Mucosa of descending colon (tissue), 3 donors: ENCODE measurements at regions not wholly inside any gene's neighbourhood (a gene's known extent, or its start where the extent isn't known, plus 50 kb on each side); places are given as distances from the start of the nearest gene placed in this dataset.

Experiments
- ATAC-seq: fragments of 200-7000 bp; cut with Tn5 transposase; one replicate; pipeline ENCODE4 v1.9.1; 2020; ENCODE audit warnings: mild to moderate bottlenecking, moderate library complexity
- DNase-seq, 3 donors: peaks; one replicate each; pipeline ENCODE4 v3.0.0-alpha.2; 2020
- H3K36me3 ChIP-seq: fragments of 200-600 bp; one replicate; pipeline ENCODE4 v1.8.0; 2021; ENCODE audit warnings: low read depth, mild to moderate bottlenecking
- H3K4me1 ChIP-seq: fragments of 200-600 bp; one replicate; pipeline ENCODE4 v1.8.0; 2021; ENCODE audit warnings: low read depth, mild to moderate bottlenecking
- H3K4me3 ChIP-seq: fragments of 200-600 bp; one replicate; pipeline ENCODE4 v1.8.0; 2021; ENCODE audit warnings: mild to moderate bottlenecking
- H3K9me3 ChIP-seq: fragments of 200-600 bp; one replicate; pipeline ENCODE4 v1.8.0; 2021; ENCODE audit warnings: mild to moderate bottlenecking
- CTCF ChIP-seq: fragments of 200-600 bp; IDR thresholded peaks from one replicate; pipeline ENCODE4 v1.8.0; 2022; ENCODE audit warnings: antibody characterized with exemption, mild to moderate bottlenecking
- intact Hi-C, 2 donors: fragments of 100-400 bp; cut with DNase I in 1 of 2; cut with micrococcal nuclease in 1 of 2; formaldehyde crosslinking; loops; one replicate each; pipeline versions ENCODE4 v1.11.0 to v1.11.1; 2022; cut with DNase I, micrococcal nuclease
- donor health status: DM: no; HTN: no; CAD: no; lungs with moderate emphysema.
- donor health status: DM: no; HTN: no; CAD: no.
- donor health status: DM: no; HTN: yes; CAD: no.

DNA sequence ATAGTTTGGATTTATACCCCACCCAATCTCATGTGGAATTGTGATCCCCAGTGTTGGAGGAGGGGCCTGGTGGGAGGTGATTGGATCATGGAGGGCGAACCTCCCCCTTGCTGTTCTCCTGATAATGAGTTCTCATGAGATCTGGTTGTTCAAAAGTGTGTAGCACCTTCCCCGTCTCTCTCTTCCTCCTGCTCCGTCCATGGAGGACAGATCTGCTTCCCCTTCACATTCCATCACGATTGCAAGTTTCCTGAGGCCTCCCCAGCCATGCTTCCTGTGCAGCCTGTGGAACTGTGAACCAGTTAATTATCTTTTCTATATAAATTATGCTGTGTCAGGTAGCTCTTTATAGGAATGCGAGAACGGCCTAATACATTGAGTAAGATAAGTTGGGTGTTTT is 518.8 kb upstream of the LCORL start:
- no peaks in the 10 kb centered on the region for H3K36me3 ChIP-seq
- no peaks in the 10 kb centered on the region for H3K9me3 ChIP-seq
- no peak for TF ChIP-seq CTCF
- ATAC-seq (no peak), DNase-seq (no peak)
- intact Hi-C loops, result no loop called here
- H3K4me1 ChIP-seq, result no peaks in the 10 kb centered on the region
- no peak overlapping the region for H3K4me3 ChIP-seq

DNA sequence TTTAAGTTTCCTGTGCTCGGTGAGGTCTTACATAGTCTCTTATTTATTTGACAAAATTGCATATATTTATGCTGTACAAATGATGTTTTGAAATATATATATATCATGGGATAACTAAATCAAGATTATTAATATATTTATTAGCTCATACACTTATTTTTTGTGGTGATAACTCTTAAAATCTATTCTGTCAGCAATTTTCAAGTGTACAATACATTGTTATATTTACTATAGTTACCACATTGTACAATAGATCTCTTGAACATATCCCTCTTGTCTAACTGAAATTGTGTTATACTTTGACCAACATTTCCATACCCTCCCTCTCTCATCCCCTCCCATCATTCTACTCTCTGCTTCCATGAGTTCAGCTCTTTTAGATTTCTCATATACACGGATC is 516.6 kb upstream of the LCORL start:
- intact Hi-C loops, result no loop called here
- no peak overlapping the region for H3K4me3 ChIP-seq
- no peak for TF ChIP-seq CTCF
- ATAC-seq (no peak), DNase-seq (no peak)
- no peaks in the 10 kb centered on the region for H3K36me3 ChIP-seq
- no peaks in the 10 kb centered on the region for H3K4me1 ChIP-seq
- no peaks in the 10 kb centered on the region for H3K9me3 ChIP-seq

DNA sequence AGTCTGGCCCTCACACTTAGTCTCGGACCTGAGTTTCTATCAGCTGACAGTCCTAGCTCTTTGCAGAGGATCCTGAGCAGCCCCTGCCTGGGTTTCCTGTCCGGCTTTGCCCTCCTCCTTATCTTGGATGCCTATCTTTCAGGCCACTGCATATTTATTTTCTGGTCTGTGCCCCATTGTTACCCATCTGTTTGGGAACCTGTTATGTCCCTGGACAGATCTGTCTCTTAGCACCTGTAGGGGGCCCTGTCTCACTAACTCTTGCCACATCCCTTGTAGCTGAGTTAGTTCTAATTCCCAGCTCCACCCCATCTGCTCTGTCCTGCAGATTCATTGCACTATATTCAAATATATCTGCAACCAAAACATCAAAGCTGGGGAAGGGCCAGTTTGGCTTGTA is 514.9 kb upstream of the LCORL start:
- TF ChIP-seq CTCF, result no peak
- intact Hi-C loops, result no loop called here
- Histone ChIP-seq H3K4me1 (no peaks in the 10 kb centered on the region), H3K4me3 (no peak overlapping the region), H3K9me3 (no peaks in the 10 kb centered on the region), H3K36me3 (no peaks in the 10 kb centered on the region)
- ATAC-seq (no peak), DNase-seq (no peak)

- DNase-seq, result no peak
- no peaks in the 10 kb centered on the region for H3K36me3 ChIP-seq
- no peak for TF ChIP-seq CTCF
- H3K9me3 ChIP-seq, result no peaks in the 10 kb centered on the region
- H3K4me3 ChIP-seq, result no peak overlapping the region
- intact Hi-C loops, result no loop called here
- no peaks in the 10 kb centered on the region for H3K4me1 ChIP-seq
- ATAC-seq, result no peak
These were observed 514.4 kb upstream of the LCORL start for GRCh38 chr4:18535948-18536347.

- Histone ChIP-seq H3K36me3 (no peaks in the 10 kb centered on the region), H3K4me3 (no peak overlapping the region), H3K9me3 (no peaks in the 10 kb centered on the region), H3K4me1 (no peaks in the 10 kb centered on the region)
- no peak for TF ChIP-seq CTCF
- DNase-seq, result no peak
- ATAC-seq, result no peak
- intact Hi-C loops, result no loop called here
These were observed 511.8 kb upstream of the LCORL start for GRCh38 chr4:18533262-18533775.

- intact Hi-C loops, result no loop called here
- Histone ChIP-seq H3K36me3 (no peaks in the 10 kb centered on the region), H3K4me3 (no peak overlapping the region), H3K9me3 (no peaks in the 10 kb centered on the region), H3K4me1 (no peaks in the 10 kb centered on the region)
- ATAC-seq (no peak), DNase-seq (no peak)
- no peak for TF ChIP-seq CTCF
These were observed 510.2 kb upstream of the LCORL start for GRCh38 chr4:18531731-18532130.
